NCI-H1092 treated with DMSO at 0.1 percent for 48 hours (cell line): ENCODE measurements at regions not wholly inside any gene's neighbourhood (a gene's known extent, or its start where the extent isn't known, plus 50 kb on each side); places are given as distances from the start of the nearest gene placed in this dataset.
"Not testable (repeated sequence)": the region's sequence is repeated elsewhere in the genome, so short reads cannot be mapped to it uniquely, and the experiment has no call there.

Experiments
- DNase-seq: peaks from one replicate; lab custom pipeline; 2025; lab: John Stamatoyannopoulos, UW

GRCh38 chr10:7069706-7070105 lies 341.1 kb downstream of the SFMBT2 start:
- DNase-seq, result no peak

- DNase-seq, result no peak
Measured at GRCh38 chr10:7056216-7056615, 354.6 kb downstream of the SFMBT2 start.

GRCh38 chr10:7054915-7055314 lies 355.9 kb downstream of the SFMBT2 start:
- DNase-seq, result no peak

GRCh38 chr10:7053195-7053594 lies 357.6 kb downstream of the SFMBT2 start:
- no peak for DNase-seq

- DNase-seq, result not testable (repeated sequence)
Measured at GRCh38 chr10:7050024-7050423, 360.8 kb downstream of the SFMBT2 start.

- DNase-seq, result no peak
Measured at GRCh38 chr10:7048061-7048460, 362.8 kb downstream of the SFMBT2 start.

- DNase-seq, result no peak
Measured at GRCh38 chr10:7046615-7047014, 364.2 kb downstream of the SFMBT2 start.

- no peak for DNase-seq
Measured at GRCh38 chr10:7045891-7046599, 364.8 kb downstream of the SFMBT2 start.

- no peak for DNase-seq
Measured at GRCh38 chr10:7043055-7043653, 367.7 kb downstream of the SFMBT2 start.

- DNase-seq, result no peak
Measured at GRCh38 chr10:7042419-7043054, 368.3 kb downstream of the SFMBT2 start.

GRCh38 chr10:7042000-7042399 lies 368.8 kb downstream of the SFMBT2 start:
- no peak for DNase-seq

- DNase-seq, result no peak
Measured at GRCh38 chr10:7040681-7041080, 370.2 kb downstream of the SFMBT2 start.

- DNase-seq, result no peak
Measured at GRCh38 chr10:7039859-7040258, 371.0 kb downstream of the SFMBT2 start.

- no peak for DNase-seq
Measured at GRCh38 chr10:7038416-7038815, 372.4 kb downstream of the SFMBT2 start.

- DNase-seq, result not testable (repeated sequence)
Measured at GRCh38 chr10:7037434-7037833, 373.4 kb downstream of the SFMBT2 start.

GRCh38 chr10:7036951-7037350 lies 373.9 kb downstream of the SFMBT2 start:
- no peak for DNase-seq

GRCh38 chr10:7035126-7035761 lies 375.6 kb downstream of the SFMBT2 start:
- no peak for DNase-seq

- DNase-seq, result no peak
Measured at GRCh38 chr10:7033031-7033430, 377.8 kb downstream of the SFMBT2 start.

- no peak for DNase-seq
Measured at GRCh38 chr10:7030134-7030855, 380.5 kb downstream of the SFMBT2 start.

- DNase-seq, result no peak
Measured at GRCh38 chr10:7029672-7030071, 381.2 kb downstream of the SFMBT2 start.

- no peak for DNase-seq
Measured at GRCh38 chr10:7028809-7029166, 382.0 kb downstream of the SFMBT2 start.
